ENCODE measurements at regions not wholly inside any gene's neighbourhood (a gene's known extent, or its start where the extent isn't known, plus 50 kb on each side); places are given as distances from the start of the nearest gene placed in this dataset.

- Histone ChIP-seq H3K9me3 (no peaks in the 10 kb centered on the region), H3K27ac (no peak overlapping the region), H3K4me3 (replicated peaks in 1 of 3) (no peak overlapping the region), H3K36me3 (no peaks in the 10 kb centered on the region), H3K4me1 (no peaks in the 10 kb centered on the region), H3K27me3 (no peaks in the 10 kb centered on the region)
- intact Hi-C loops (cut with DNase I), result no loop called here
- TF ChIP-seq CTCF (IDR thresholded peaks at IDR 0.05), result no peak
- TF ChIP-seq POLR2A (IDR thresholded peaks at IDR 0.05), result no peak
- no peak for DNase-seq
- WGBS, 2 donors, result 59 to 71% methylated on average over 8 of the region's 8 CpGs
Measured at GRCh38 chr1:219676012-219676765, 63.3 kb upstream of the ZC3H11B start.

- 72 to 77% methylated on average over 7 of the region's 7 CpGs for WGBS, 2 donors
- Histone ChIP-seq H3K4me3 (replicated peaks in 1 of 3) (no peak overlapping the region), H3K9me3 (no peaks in the 10 kb centered on the region), H3K36me3 (no peaks in the 10 kb centered on the region), H3K27me3 (no peaks in the 10 kb centered on the region), H3K4me1 (no peaks in the 10 kb centered on the region), H3K27ac (no peak overlapping the region)
- TF ChIP-seq POLR2A (IDR thresholded peaks at IDR 0.05), result no peak
- TF ChIP-seq CTCF (IDR thresholded peaks at IDR 0.05), result no peak
- intact Hi-C loops (cut with DNase I), result no loop called here
- no peak for DNase-seq
Measured at GRCh38 chr1:219670426-219671149, 57.7 kb upstream of the ZC3H11B start.

- Histone ChIP-seq H3K36me3 (no peaks in the 10 kb centered on the region), H3K4me3 (replicated peaks in 1 of 3) (no peak overlapping the region), H3K27ac (no peak overlapping the region), H3K27me3 (no peaks in the 10 kb centered on the region), H3K4me1 (no peaks in the 10 kb centered on the region), H3K9me3 (no peaks in the 10 kb centered on the region)
- TF ChIP-seq CTCF (IDR thresholded peaks at IDR 0.05) (no peak), POLR2A (IDR thresholded peaks at IDR 0.05) (no peak)
- no peak for DNase-seq
- intact Hi-C loops (cut with DNase I), result no loop called here
- 77 to 90% methylated on average over 3 of the region's 3 CpGs for WGBS, 2 donors
Measured at GRCh38 chr1:219669556-219669955, 56.7 kb upstream of the ZC3H11B start.

GRCh38 chr1:219669042-219669441 lies 56.1 kb upstream of the ZC3H11B start:
- intact Hi-C loops (cut with DNase I), result no loop called here
- no peaks in the 10 kb centered on the region for H3K27me3 ChIP-seq
- DNase-seq, result no peak
- no peaks in the 10 kb centered on the region for H3K9me3 ChIP-seq
- H3K27ac ChIP-seq, result no peak overlapping the region
- no peak overlapping the region for H3K4me3 ChIP-seq (replicated peaks in 1 of 3)
- WGBS, 2 donors, result 54 to 64% methylated on average over 4 of the region's 4 CpGs
- TF ChIP-seq POLR2A (IDR thresholded peaks at IDR 0.05), result no peak
- no peak for TF ChIP-seq CTCF (IDR thresholded peaks at IDR 0.05)
- H3K36me3 ChIP-seq, result no peaks in the 10 kb centered on the region
- H3K4me1 ChIP-seq, result no peaks in the 10 kb centered on the region

- intact Hi-C loops (cut with DNase I), result no loop called here
- 85 to 89% methylated on average over 2 of the region's 2 CpGs for WGBS, 2 donors
- no peak for DNase-seq
- Histone ChIP-seq H3K9me3 (no peaks in the 10 kb centered on the region), H3K36me3 (no peaks in the 10 kb centered on the region), H3K4me3 (replicated peaks in 1 of 3) (no peak overlapping the region), H3K27ac (no peak overlapping the region), H3K27me3 (no peaks in the 10 kb centered on the region), H3K4me1 (no peaks in the 10 kb centered on the region)
- TF ChIP-seq POLR2A (IDR thresholded peaks at IDR 0.05) (no peak), CTCF (IDR thresholded peaks at IDR 0.05) (no peak)
Measured at GRCh38 chr1:219668446-219668845, 55.5 kb upstream of the ZC3H11B start.

Measured in thyroid gland (tissue), 4 donors.